ENCODE measurements at regions not wholly inside any gene's neighbourhood (a gene's known extent, or its start where the extent isn't known, plus 50 kb on each side); places are given as distances from the start of the nearest gene placed in this dataset.

DNA sequence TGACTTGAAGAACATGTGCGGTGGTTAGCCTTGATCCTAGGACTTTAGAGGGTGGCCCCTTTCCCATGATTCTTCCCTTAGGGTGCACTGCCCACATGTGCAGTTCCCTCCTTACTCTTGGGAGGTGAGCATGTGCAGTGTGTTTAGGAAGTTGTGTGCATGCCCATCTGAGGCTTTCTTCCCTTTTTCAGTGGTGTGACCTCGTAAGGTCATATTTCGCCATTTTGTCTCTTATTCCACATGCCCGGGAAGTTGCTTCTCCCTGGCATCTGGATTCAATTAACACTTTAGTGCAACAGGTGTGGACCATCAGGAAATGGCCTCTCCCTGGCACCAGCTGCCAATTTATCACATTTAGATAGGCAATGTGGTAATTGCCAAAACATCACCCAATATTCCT lies 380.6 kb upstream of the VSTM2A start:
- TF ChIP-seq ZNF274 (IDR thresholded peaks at IDR 0.05; ENCODE audit: borderline replicate concordance, low read depth, low read length) (no peak), PPARD (CRISPR knock-in tag; IDR thresholded peaks at IDR 0.05) (no peak), POLR2A (conservative IDR thresholded peaks at IDR 0.05) (no peak), CEBPB (tag; IDR thresholded peaks at IDR 0.05) (no peak), DIDO1 (tag; IDR thresholded peaks at IDR 0.05; ENCODE audit: low read depth) (no peak)
- TF ChIP-seq, protein P1, sequence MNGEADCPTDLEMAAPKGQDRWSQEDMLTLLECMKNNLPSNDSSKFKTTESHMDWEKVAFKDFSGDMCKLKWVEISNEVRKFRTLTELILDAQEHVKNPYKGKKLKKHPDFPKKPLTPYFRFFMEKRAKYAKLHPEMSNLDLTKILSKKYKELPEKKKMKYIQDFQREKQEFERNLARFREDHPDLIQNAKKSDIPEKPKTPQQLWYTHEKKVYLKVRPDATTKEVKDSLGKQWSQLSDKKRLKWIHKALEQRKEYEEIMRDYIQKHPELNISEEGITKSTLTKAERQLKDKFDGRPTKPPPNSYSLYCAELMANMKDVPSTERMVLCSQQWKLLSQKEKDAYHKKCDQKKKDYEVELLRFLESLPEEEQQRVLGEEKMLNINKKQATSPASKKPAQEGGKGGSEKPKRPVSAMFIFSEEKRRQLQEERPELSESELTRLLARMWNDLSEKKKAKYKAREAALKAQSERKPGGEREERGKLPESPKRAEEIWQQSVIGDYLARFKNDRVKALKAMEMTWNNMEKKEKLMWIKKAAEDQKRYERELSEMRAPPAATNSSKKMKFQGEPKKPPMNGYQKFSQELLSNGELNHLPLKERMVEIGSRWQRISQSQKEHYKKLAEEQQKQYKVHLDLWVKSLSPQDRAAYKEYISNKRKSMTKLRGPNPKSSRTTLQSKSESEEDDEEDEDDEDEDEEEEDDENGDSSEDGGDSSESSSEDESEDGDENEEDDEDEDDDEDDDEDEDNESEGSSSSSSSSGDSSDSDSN (IDR thresholded peaks at IDR 0.05; ENCODE audit: borderline replicate concordance in 1 of 2, low read depth in 2 of 2, low read length in 2 of 2) = no peak
